Stimulated activated CD4-positive, alpha-beta T cell treated with anti-CD3 and anti-CD28 coated beads, Interleukin-1b, Interleukin-23, amount 100 ng/mL, for 1 hour (primary cell): ENCODE measurements at regions not wholly inside any gene's neighbourhood (a gene's known extent, or its start where the extent isn't known, plus 50 kb on each side); places are given as distances from the start of the nearest gene placed in this dataset.

Source experiments
- DNase-seq, 2 donors: peaks; one replicate each; pipeline ENCODE4 v3.0.0-alpha.2; 2020; ENCODE audit warnings: low read depth in 2 of 2

GRCh38 chr10:47077941-47078340, 166.7 kb downstream of the PTPN20 start:
- no peak for DNase-seq

- DNase-seq, result no peak
Measured at GRCh38 chr10:47078393-47079203, 167.4 kb downstream of the PTPN20 start.

- no peak for DNase-seq
Measured at GRCh38 chr10:47079204-47079580, 168.0 kb downstream of the PTPN20 start.

DNA sequence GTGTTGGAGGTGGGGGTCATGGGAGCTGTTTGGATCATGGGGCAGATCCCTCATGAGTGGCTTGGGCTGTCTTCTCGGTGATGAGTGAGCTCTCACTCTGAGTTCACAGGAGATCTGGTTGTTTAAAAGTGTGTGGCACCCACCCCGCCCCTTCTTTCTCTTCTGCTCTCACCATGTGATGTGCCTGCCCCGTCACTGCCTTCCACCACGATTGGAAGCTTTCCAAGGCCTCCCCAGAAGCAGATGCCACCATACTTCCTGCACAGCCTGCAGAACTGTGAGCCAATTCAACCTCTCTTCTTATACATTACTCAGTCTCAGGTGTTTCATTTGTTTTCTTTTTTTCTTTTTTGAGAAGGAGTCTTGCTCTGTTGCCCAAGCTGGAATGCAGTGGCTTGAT, 170.0 kb downstream of the PTPN20 start:
- no peak for DNase-seq

DNA sequence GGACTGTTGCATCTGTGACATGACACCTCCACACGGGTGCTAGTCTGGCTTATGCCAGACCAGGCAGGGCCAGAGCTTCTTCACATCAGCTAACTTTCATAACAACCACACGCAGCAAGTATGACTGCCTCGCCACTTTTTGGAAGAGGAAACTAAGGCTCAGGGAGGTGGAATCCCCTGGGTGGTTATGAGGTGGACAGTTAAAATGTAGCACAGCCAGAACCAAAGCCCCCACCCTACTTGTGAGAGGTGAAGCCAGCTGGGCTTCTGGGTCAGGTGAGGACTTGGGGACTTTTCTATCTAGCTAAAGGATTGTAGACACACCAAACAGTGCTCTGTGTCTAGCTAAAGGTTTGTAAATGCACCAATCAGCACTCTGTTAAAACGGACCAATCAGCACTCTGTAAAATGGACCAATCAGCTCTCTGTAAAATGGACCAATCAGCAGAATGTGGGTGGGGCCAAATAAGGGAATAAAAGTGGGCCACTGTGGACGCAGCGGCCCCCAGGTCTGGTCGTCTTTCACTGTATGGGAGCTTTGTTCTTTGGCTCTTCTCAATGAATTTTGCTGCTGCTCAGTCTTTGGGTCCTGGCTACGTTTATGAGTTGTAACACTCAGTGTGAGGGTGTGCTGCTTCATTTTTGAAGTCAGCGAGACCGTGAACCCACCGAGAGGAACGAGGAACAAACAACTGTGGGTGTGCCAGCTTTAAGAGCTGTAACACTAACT, 171.0 kb downstream of the PTPN20 start:
- no peak for DNase-seq

GRCh38 chr10:47087667-47088066, 176.4 kb downstream of the PTPN20 start:
- DNase-seq, result no peak

DNA sequence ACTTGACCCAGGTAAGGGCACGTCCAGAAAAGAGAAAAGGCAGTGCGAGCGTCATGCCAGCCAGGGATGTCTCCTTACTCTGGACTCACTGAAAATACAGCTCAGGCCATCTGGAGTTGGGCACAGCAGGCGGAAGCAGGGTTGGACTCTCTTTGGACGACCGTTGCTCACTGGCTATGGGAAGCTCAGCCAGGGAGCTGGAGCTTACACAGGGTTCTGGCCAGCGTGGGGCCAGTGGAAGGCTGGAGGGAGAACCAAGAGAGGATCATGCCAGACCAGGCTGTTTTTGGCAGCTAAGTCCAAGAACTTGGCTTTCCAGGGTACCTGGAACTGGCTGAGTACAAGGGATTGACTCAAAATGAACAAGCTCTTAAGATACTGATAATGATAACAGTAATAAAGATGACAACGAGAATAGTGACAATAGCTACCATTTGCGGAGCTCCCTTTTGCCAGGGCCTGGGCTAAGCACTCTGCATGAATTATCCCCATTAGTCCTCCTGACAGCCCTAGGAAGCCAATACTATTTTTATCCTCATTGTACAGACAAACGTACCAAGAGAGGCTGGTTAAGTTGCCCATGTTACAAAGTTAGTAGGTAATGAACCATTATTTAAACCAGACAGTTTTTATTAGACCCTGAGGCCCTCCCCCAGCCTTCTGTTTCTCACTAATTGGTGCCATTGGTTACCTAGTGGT, 177.6 kb downstream of the PTPN20 start:
- DNase-seq, result no peak

DNA sequence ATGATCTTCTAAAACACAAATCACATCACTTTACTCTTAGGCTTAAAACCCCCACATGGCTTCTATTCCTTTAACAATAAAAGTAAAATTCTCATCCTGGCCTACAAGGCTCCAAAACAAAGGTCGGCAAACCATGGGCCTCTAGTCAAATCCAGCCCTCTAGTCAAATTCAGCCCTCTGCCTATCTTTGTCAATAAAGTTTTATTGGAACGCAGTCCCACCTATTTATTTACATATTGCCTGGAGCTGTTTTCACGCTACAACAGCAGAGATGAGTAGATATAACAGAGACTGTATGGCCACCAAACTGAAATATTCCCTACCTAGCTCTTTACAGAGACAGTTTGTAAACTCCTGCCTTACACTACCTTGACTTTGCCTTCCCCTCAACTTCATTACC, 178.8 kb downstream of the PTPN20 start:
- DNase-seq, result no peak

DNA sequence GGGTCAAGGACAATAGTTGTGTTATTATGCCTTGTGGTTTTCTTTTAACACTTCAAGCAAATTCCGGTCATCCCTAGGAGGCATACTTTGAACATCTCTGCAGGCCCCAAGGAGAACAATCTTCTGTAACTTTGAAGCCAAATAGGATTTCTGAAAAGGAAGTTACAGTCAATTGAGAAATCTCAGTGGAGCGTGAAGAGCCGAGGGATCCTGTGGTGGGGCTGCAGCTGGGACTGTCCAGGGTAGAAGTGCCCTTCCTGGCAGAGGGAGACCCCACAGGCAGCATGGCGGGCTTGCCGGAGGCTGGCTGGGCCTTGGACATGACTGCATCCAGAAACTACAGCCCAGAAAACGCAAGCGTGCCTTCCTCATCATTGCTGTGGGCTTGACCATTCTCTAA, 179.7 kb downstream of the PTPN20 start:
- DNase-seq, result no peak

- no peak for DNase-seq
Measured at GRCh38 chr10:47091421-47091820, 180.2 kb downstream of the PTPN20 start.

DNA sequence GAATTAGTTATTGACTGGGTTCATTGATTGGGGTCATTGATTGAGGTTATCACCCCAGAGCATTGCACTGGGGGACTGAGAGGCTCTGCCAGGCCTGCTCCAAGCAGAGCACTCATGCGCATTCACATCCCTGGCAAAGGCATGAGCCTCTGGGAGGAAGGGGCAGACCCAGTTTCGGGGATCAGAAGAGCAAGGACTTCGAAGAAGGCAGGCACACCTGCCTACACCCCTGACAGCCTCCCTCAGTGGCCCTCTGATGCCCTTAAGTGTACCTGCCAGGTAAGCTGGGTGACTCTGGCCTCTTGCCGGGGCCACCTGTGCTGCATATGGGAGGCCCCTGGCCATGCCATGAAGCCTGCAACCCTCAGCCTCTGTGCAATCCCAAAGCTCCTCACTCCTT, 181.1 kb downstream of the PTPN20 start:
- no peak for DNase-seq

- no peak for DNase-seq
Measured at GRCh38 chr10:47092831-47093230, 181.6 kb downstream of the PTPN20 start.

GRCh38 chr10:47094126-47094525, 182.9 kb downstream of the PTPN20 start:
- DNase-seq, result no peak

- DNase-seq, result no peak
Measured at GRCh38 chr10:47094636-47095035, 183.4 kb downstream of the PTPN20 start.

- DNase-seq, result no peak
Measured at GRCh38 chr10:47095211-47095610, 184.0 kb downstream of the PTPN20 start.

DNA sequence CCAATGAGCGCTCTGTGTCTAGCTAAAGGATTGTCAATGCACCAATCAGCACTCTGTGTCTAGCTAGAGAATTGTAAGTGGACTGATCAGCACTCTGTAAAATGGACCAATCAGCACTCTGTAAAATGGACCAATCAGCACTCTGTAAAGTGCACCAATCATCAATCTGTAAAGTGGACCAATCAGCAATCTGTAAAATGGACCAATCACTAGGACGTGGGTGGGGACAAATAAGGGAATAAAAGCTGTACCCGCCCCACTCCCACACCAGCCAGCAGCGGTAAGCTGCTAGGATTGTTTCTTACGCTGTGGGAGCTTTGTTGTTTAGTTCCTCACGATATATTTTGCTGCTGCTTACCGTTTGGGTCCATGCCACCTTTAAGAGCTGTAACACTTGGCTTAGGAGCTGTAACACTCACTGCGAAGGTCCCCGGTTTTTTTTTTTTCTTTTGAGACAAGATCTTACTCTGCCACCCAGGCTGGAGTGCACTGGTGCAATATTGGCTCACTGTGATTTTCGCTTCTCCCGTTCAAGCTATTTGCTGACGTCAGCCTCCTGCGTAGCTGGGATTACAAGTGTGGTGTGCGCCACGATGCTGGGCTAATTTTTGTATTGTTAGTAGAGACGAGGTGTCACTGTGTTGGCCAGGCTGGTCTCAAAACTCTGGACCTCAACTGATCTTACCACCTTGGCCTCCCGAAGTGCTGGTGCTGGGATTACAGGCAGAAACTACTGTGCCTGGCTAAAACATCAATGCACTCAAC, 184.8 kb downstream of the PTPN20 start:
- DNase-seq, result no peak

GRCh38 chr10:47098238-47098637, 187.0 kb downstream of the PTPN20 start:
- DNase-seq, result no peak

DNA sequence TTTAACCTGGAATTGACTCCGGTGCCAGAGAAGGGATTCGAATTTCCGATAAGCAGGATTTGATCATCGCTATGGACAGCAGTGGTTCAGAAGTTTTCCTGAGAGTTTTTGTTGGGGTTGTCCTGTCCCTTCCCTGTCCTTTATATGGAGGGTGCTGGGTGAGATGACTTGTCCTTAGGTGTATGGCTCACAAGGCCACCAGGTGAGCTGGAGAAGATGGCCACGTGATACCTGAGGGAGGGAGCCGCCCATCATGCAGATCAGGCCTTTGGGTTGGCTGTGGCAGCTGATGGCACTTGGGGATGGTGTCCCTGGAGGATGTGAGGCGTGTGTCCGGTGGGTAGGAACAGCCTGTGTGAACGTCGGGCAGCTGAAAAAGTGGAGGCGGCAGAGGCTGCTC, 187.7 kb downstream of the PTPN20 start:
- DNase-seq, result no peak

GRCh38 chr10:47099474-47099873, 188.2 kb downstream of the PTPN20 start:
- DNase-seq, result no peak

DNA sequence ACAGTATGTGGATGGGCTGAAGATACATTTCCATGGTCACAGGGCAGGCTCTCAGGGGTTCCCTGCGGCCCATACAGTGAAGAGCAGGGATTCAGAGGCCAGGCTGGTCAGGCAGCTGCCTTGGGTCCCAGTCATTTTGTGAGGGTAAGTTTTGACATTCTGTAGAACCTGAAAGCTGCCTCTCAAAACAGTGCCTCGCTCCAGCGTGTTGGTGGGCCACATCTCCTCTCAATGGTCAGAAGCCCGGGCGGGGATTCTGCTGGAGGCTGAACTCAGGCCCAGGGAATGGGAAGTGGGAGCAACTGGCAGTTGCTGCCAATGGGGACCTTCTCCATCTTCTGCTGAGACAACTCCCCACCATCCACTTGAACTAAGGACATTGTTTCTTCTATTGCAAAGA, 190.0 kb downstream of the PTPN20 start:
- no peak for DNase-seq

- no peak for DNase-seq
Measured at GRCh38 chr10:47101807-47102206, 190.6 kb downstream of the PTPN20 start.

DNA sequence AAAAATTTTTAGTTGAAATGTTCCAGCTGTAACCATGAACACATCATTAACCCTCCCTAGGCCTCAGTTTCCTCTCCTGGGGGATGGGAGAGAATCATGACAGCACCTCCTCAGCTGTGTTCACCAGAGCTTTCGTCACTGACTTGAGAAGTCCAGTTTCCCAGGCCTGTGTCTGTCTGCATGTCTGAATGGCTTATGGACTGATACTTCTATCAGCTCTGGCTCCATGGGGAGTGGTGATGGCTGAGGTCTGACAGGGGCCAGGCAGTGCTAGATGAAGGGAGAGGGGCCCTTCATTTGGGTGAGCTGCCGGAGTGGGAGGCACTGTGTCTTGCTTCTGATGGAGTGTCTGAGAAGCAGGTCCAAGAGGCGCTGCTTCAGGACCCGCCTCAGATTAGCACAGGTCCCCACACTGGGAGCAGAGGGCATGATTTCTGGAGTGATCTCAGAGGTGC, 192.9 kb downstream of the PTPN20 start:
- no peak for DNase-seq
